Esophagus muscularis mucosa (tissue), 4 donors: ENCODE measurements at regions not wholly inside any gene's neighbourhood (a gene's known extent, or its start where the extent isn't known, plus 50 kb on each side); places are given as distances from the start of the nearest gene placed in this dataset.

Experiments used
- DNase-seq: peaks from one replicate; pipeline ENCODE4 v3.0.0-alpha.2; 2017; ENCODE audit errors: extremely low spot score
- H3K27ac ChIP-seq, 4 donors: fragments of 200-600 bp; sonication (generic); replicated peaks in 1 of 4; 1 replicate in 3 of 4; 2 replicates in 1 of 4; pipeline ENCODE4 v1.5.1; 2016 to 2019; ENCODE audit warnings: mild to moderate bottlenecking in 1 of 4
- H3K27me3 ChIP-seq, 4 donors: fragments of 200-600 bp; sonication (generic); one replicate each; pipeline versions ENCODE4 v1.5.1 to v1.6.0; 2016 to 2019
- H3K36me3 ChIP-seq, 4 donors: fragments of 200-600 bp; sonication (generic); one replicate each; pipeline ENCODE4 v1.5.1; 2016 to 2019
- H3K4me1 ChIP-seq, 4 donors: fragments of 200-600 bp; sonication (generic); one replicate each; pipeline ENCODE4 v1.5.1; 2016 to 2019
- H3K4me3 ChIP-seq, 4 donors: fragments of 200-600 bp; sonication (generic); 1 replicate in 2 of 4; 2 replicates in 2 of 4; pipeline ENCODE4 v1.5.1; 2016 to 2019; ENCODE audit warnings: mild to moderate bottlenecking in 4 of 4, moderate library complexity in 1 of 4
- H3K9me3 ChIP-seq, 4 donors: fragments of 200-600 bp; sonication (generic); 1 replicate in 3 of 4; 2 replicates in 1 of 4; pipeline ENCODE4 v1.5.1; 2016 to 2019
- EP300 ChIP-seq: sonication (generic); formaldehyde crosslinking; IDR thresholded peaks from one replicate; pipeline ENCODE4 v1.6.1; 2017; ENCODE audit warnings: antibody characterized with exemption
- POLR2A ChIP-seq: fragments of 450-650 bp; IDR thresholded peaks from one replicate; pipeline ENCODE4 v1.6.1; 2017; ENCODE audit warnings: antibody characterized with exemption, moderate library complexity, mild to moderate bottlenecking, low read depth
- POLR2AphosphoS5 ChIP-seq, 2 donors: sonication (generic); formaldehyde crosslinking; IDR thresholded peaks; one replicate each; pipeline ENCODE4 v1.6.1; 2017; ENCODE audit warnings: antibody characterized with exemption in 2 of 2
- WGBS: methylation state at CpG from one replicate; pipeline ENCODE4 v1.1.5; 2018; 5-methylcytosine and 5-hydroxymethylcytosine counted together
- intact Hi-C: fragments of 100-400 bp; cut with DNase I; formaldehyde crosslinking; loops from one replicate; pipeline ENCODE4 v1.15.1; 2023
- TF ChIP-seq, protein P1 (sequence below), 3 experiments: fragments of 200-600 bp in 2 of 3; fragments of 450-650 bp in 1 of 3; sonication (generic) in 2 of 3; IDR thresholded peaks; one replicate each; pipeline ENCODE4 v1.5.1; 2017 to 2019; ENCODE audit warnings: antibody characterized with exemption in 3 of 3, mild to moderate bottlenecking in 2 of 3, moderate library complexity in 1 of 3

DNA sequence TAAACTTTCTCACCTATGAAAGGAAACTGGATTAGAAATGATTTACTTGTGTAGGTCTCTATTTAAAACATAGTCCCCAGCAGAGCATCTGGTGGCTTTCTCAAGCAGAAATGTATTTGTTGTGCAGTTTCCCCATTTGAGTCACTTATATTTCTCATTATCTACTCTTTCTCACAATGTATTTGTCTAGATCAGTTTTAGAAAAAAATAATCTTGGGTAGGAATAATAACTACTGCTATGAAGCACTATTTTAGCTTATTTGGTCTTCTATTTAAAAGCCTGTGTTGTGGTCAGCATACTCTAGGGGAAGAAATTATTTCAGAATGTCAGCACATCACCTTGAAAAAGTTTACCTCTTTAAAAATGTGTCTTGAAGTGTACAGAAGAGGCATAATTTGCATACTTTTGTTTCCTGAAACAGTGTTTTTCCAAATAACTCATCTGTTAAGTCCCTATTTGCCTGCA lies 60.9 kb upstream of the PRL start:
- peaks cover 0 to 6% (median 0%) of the 10 kb centered on the region in 4 donors for H3K9me3 ChIP-seq
- intact Hi-C loops = no loop called here
- H3K27me3 ChIP-seq = no peaks in the 10 kb centered on the region
- H3K4me3 ChIP-seq = no peak overlapping the region
- no peak for DNase-seq
- TF ChIP-seq POLR2A = no peak
- no peaks in the 10 kb centered on the region for H3K4me1 ChIP-seq
- H3K27ac ChIP-seq = no peak overlapping the region
- H3K36me3 ChIP-seq = no peaks in the 10 kb centered on the region

DNA sequence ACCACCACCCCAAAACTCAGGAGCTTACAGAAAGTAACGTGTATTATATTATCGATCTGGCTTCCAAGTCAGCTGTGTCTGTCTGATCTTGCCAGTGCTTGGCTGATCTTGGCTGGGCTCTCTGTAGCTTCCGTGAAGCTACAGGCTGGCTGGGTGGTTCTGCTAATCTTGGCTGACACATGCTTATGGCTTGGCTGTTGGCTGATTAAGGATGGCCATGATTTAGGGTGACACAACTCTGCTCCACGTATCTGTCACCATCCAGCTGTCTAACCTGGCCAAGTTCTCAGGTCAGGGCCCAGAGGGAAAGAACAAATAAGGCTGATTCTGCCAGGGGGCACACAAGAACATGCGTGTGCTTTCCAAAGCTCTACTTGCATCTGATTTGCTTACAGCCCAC lies 64.7 kb upstream of the PRL start:
- Histone ChIP-seq H3K4me1 (peaks cover 0 to 6% (median 0%) of the 10 kb centered on the region in 4 donors), H3K36me3 (no peaks in the 10 kb centered on the region), H3K4me3 (no peak overlapping the region), H3K27me3 (no peaks in the 10 kb centered on the region), H3K9me3 (peaks cover 0 to 6% (median 0%) of the 10 kb centered on the region in 4 donors), H3K27ac (no peak overlapping the region)
- intact Hi-C loops = no loop called here
- no peak for DNase-seq
- 86% methylated on average over 5 of the region's 5 CpGs for WGBS
- TF ChIP-seq EP300 = no peak
- TF ChIP-seq, protein P1, sequence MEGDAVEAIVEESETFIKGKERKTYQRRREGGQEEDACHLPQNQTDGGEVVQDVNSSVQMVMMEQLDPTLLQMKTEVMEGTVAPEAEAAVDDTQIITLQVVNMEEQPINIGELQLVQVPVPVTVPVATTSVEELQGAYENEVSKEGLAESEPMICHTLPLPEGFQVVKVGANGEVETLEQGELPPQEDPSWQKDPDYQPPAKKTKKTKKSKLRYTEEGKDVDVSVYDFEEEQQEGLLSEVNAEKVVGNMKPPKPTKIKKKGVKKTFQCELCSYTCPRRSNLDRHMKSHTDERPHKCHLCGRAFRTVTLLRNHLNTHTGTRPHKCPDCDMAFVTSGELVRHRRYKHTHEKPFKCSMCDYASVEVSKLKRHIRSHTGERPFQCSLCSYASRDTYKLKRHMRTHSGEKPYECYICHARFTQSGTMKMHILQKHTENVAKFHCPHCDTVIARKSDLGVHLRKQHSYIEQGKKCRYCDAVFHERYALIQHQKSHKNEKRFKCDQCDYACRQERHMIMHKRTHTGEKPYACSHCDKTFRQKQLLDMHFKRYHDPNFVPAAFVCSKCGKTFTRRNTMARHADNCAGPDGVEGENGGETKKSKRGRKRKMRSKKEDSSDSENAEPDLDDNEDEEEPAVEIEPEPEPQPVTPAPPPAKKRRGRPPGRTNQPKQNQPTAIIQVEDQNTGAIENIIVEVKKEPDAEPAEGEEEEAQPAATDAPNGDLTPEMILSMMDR (IDR thresholded peaks at IDR 0.05) = no peak
- TF ChIP-seq POLR2AphosphoS5 (IDR thresholded peaks at IDR 0.05) = no peak
- no peak for TF ChIP-seq POLR2A

DNA sequence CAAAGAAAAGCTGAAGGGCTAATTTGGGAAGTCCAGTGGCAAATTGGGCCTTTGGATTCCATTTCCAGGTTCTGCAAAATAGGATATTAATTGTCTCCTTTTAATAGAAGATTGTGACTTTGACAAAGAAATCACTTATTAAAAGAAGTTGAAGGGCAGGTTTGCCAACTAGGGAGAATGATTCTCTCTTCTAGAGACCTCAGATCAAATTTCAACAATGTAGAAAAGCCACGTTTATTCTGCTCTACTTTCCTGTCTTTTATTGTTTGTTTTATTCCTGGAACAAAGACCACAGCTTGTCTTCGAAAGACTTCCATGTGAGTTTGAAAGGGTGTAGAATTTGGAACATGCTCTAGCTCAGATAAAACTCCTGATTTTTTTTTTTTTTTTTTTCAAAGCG lies 65.5 kb upstream of the PRL start:
- TF ChIP-seq, protein P1 (IDR thresholded peaks at IDR 0.05) = no peak
- TF ChIP-seq POLR2AphosphoS5 (IDR thresholded peaks at IDR 0.05) = no peak
- TF ChIP-seq POLR2A = no peak
- H3K36me3 ChIP-seq = no peaks in the 10 kb centered on the region
- intact Hi-C loops = no loop called here
- peaks cover 0 to 6% (median 0%) of the 10 kb centered on the region in 4 donors for H3K4me1 ChIP-seq
- peaks cover 0 to 6% (median 0%) of the 10 kb centered on the region in 4 donors for H3K9me3 ChIP-seq
- H3K4me3 ChIP-seq = no peak overlapping the region
- 60% methylated on average over 3 of the region's 3 CpGs for WGBS
- H3K27me3 ChIP-seq = no peaks in the 10 kb centered on the region
- no peak overlapping the region for H3K27ac ChIP-seq
- DNase-seq = no peak

DNA sequence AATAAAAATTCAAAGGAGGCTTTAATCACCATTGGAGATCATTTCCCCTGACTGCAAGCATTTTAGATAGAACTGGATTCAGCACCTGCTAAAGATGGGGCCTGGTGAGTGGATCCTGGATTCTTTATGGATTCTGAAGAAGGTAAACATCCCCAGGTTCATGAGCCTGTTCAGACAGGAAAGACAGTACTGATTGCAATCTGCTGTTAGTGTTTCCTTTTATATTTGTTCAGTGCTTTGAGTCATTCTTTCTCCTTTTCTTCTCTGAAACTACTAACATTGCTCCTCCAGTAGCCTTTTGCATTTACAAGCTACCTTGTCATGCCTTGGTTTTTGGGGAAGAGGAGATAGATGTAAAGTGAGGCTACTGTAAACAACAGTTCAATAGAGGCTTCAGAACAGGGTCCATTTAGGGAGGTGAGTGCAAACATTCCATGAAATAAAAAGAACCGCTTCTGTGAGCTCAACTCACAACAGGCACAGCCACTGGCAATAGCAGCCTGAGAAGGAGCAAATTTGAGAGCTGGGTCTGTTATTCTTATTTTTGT lies 66.4 kb upstream of the PRL start:
- Histone ChIP-seq H3K27me3 (no peaks in the 10 kb centered on the region), H3K27ac (no peak overlapping the region), H3K4me1 (peaks cover 0 to 6% (median 0%) of the 10 kb centered on the region in 4 donors), H3K9me3 (peaks cover 0 to 6% (median 0%) of the 10 kb centered on the region in 4 donors), H3K36me3 (no peaks in the 10 kb centered on the region), H3K4me3 (no peak overlapping the region)
- DNase-seq = no peak
- WGBS = 95% methylated on average over 1 of the region's 1 CpG
- intact Hi-C loops = no loop called here
- TF ChIP-seq POLR2A (no peak), POLR2AphosphoS5 (IDR thresholded peaks at IDR 0.05) (no peak), EP300 (no peak)
- TF ChIP-seq, protein P1 (IDR thresholded peaks at IDR 0.05) = no peak

DNA sequence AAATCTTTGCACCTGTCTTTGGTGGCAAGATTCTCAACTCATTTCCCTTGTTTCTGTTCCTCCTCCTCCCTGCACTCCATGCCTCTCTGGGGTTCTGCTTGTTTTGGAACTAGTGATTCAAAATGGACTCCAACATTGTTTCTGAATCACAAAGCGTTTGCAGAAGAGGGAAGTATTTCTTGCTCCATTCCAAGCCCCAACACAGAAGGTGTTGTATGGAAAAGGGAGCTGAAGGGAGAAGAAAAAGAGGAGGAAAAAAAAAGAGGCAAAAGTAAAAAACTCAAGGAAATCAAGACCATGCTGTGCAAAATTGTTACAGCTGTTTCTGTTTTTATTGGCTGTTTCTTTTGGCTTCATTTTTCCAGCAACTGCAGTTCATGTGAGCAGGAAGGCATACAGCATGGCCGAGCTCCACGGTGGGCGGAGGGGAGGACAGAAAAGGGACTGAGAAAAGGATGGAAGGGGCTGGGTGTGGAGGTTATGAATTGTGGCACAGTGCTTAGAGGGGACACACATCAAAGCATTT lies 66.9 kb upstream of the PRL start:
- H3K27me3 ChIP-seq = no peaks in the 10 kb centered on the region
- 60% methylated on average over 4 of the region's 4 CpGs for WGBS
- no peaks in the 10 kb centered on the region for H3K36me3 ChIP-seq
- H3K27ac ChIP-seq = no peak overlapping the region
- peaks cover 0 to 8% (median 1%) of the 10 kb centered on the region in 4 donors for H3K4me1 ChIP-seq
- peaks cover 0 to 6% (median 0%) of the 10 kb centered on the region in 4 donors for H3K9me3 ChIP-seq
- no peak for DNase-seq
- H3K4me3 ChIP-seq = no peak overlapping the region
- intact Hi-C loops = no loop called here
- TF ChIP-seq POLR2A (no peak), EP300 (no peak), POLR2AphosphoS5 (IDR thresholded peaks at IDR 0.05) (no peak)
- TF ChIP-seq, protein P1 (IDR thresholded peaks at IDR 0.05) = no peak
